Heart right ventricle (tissue), 16 donors: ENCODE measurements at regions not wholly inside any gene's neighbourhood (a gene's known extent, or its start where the extent isn't known, plus 50 kb on each side); places are given as distances from the start of the nearest gene placed in this dataset.

Experiments
- ATAC-seq, 8 donors: fragments of 200-7000 bp; cut with Tn5 transposase; one replicate each; pipeline ENCODE4 v1.9.1; 2020; ENCODE audit warnings: mild to moderate bottlenecking in 8 of 8, moderate library complexity in 8 of 8, moderate number of reproducible peaks in 1 of 8
- DNase-seq, 2 donors: peaks; one replicate each; pipeline ENCODE4 v3.0.0-alpha.2; 2020
- H3K27ac ChIP-seq, 10 donors: fragments of 200-600 bp; sonication (generic) in 2 of 10; one replicate each; pipeline versions ENCODE4 v1.5.0 to v1.8.0; 2020 to 2022; ENCODE audit warnings: mild to moderate bottlenecking in 3 of 10
- H3K27me3 ChIP-seq, 7 donors: fragments of 200-600 bp; one replicate each; pipeline ENCODE4 v1.8.0; 2021 to 2022; ENCODE audit warnings: mild to moderate bottlenecking in 2 of 7
- H3K36me3 ChIP-seq, 9 donors: fragments of 200-600 bp; sonication (generic) in 1 of 9; one replicate each; pipeline versions ENCODE4 v1.5.0 to v1.8.0; 2020 to 2022; ENCODE audit warnings: mild to moderate bottlenecking in 2 of 9
- H3K4me1 ChIP-seq, 9 donors: fragments of 200-600 bp; sonication (generic) in 1 of 9; one replicate each; pipeline versions ENCODE4 v1.5.0 to v1.8.0; 2020 to 2022; ENCODE audit warnings: mild to moderate bottlenecking in 4 of 9
- H3K4me3 ChIP-seq, 10 donors: fragments of 200-600 bp; sonication (generic) in 2 of 10; one replicate each; pipeline versions ENCODE4 v1.5.0 to v1.8.0; 2020 to 2022; ENCODE audit warnings: mild to moderate bottlenecking in 7 of 10, moderate library complexity in 2 of 10
- H3K9me3 ChIP-seq, 11 donors: fragments of 200-600 bp in 10 of 11; sonication (generic) in 2 of 11; one replicate each; pipeline versions ENCODE4 v1.5.0 to v1.8.0; 2013 to 2022; ENCODE audit warnings: mild to moderate bottlenecking in 2 of 11, control low read depth in 1 of 11, moderate library complexity in 1 of 11
- CTCF ChIP-seq, 9 donors: fragments of 200-600 bp; sonication (generic) in 2 of 9; IDR thresholded peaks; one replicate each; pipeline versions ENCODE4 v1.5.0 to v1.8.0; 2021 to 2022; ENCODE audit warnings: antibody characterized with exemption in 9 of 9, mild to moderate bottlenecking in 5 of 9, moderate library complexity in 1 of 9
- WGBS, 2 donors: extraction: QIAGEN DNeasy Blood & Tissue Kit; methylation state at CpG; one replicate each; pipeline ENCODE4 v1.1.7; 2013; ENCODE audit warnings: inconsistent platforms in 1 of 2; 5-methylcytosine and 5-hydroxymethylcytosine counted together
- intact Hi-C, 10 donors: fragments of 100-400 bp; cut with DNase I; formaldehyde crosslinking; loops; one replicate each; pipeline versions ENCODE4 v1.11.1 to v1.14.2; 2022
- donor health status: Arrhythmogenic right ventricular cardiomyopathy.
- donor health status: ischemic (EF 13 %, LVEDD 7.1; RV severe dilation, severe dysfunction).
- donor health status: healthy with polysubstance abuse.
- donor health status: DM: no; HTN: yes; CAD: no.
- donor health status: DM: no; HTN: no; CAD: no.
- donor health status: ischemic (EF 25% LVEDD 6.9; RV normal size, moderate dysfunction).
- donor health status: ischemic (EF 25% LVEDD 5.7; RV mildly dilated, moderate dysfunction).
- donor health status: healthy.
- donor health status: DM: yes; HTN: yes; CAD: no.
- donor health status: Ischemic cardiomyopathy.
- donor health status: ischemic (EF 35%, LVEDD 5.7; RV mildly dilated, moderate dysfunction).
- donor health status: nonischemic (EF 11% LVEDD 7.7; RV severe dilation, severe dysfunction).
- donor health status: DM: yes; HTN: yes; CAD: no.
- donor health status: PGD.
- donor health status: ischemic (EF 29% LVEDD 5.4; RV normal size, mild dysfunction).
- donor health status: nonischemic (EF 23%, LVEDD 6.1; RV moderate dilation, normal function).

- Histone ChIP-seq H3K9me3 (no peaks in the 10 kb centered on the region), H3K27me3 (no peaks in the 10 kb centered on the region), H3K4me1 (peaks cover 0 to 37% (median 24%) of the 10 kb centered on the region in 9 donors), H3K27ac (no peak overlapping the region), H3K36me3 (no peaks in the 10 kb centered on the region), H3K4me3 (no peak overlapping the region)
- ATAC-seq = no peak
- no peak for TF ChIP-seq CTCF (IDR thresholded peaks at IDR 0.05)
- DNase-seq = no peak
- intact Hi-C loops = loop anchor here in 1 of 10 donors (10.0 kb wide), 1 partner anchor 126 kb away; no protein-coding TSS in a partner anchor
- 81 to 85% methylated on average over 3 of the region's 3 CpGs for WGBS, 2 donors
Measured at GRCh38 chr11:112608509-112608908, 347.8 kb upstream of the PLET1 start.

GRCh38 chr11:112610494-112610893 is 349.8 kb upstream of the PLET1 start:
- no peak overlapping the region for H3K27ac ChIP-seq

GRCh38 chr11:112610996-112611750 is 350.0 kb upstream of the NCAM1 start:
- H3K27ac ChIP-seq = no peak overlapping the region

More at GRCh38 chr11:112610494-112610893, 349.8 kb upstream of the PLET1 start:
- ATAC-seq (no peak), DNase-seq (no peak)
- no peaks in the 10 kb centered on the region for H3K9me3 ChIP-seq
- no peak for TF ChIP-seq CTCF (IDR thresholded peaks at IDR 0.05)
- H3K4me1 ChIP-seq = peaks cover 0 to 40% (median 27%) of the 10 kb centered on the region in 9 donors
- no peaks in the 10 kb centered on the region for H3K27me3 ChIP-seq
- H3K36me3 ChIP-seq = no peaks in the 10 kb centered on the region
- no peak overlapping the region for H3K4me3 ChIP-seq
- intact Hi-C loops = no loop called here

DNA sequence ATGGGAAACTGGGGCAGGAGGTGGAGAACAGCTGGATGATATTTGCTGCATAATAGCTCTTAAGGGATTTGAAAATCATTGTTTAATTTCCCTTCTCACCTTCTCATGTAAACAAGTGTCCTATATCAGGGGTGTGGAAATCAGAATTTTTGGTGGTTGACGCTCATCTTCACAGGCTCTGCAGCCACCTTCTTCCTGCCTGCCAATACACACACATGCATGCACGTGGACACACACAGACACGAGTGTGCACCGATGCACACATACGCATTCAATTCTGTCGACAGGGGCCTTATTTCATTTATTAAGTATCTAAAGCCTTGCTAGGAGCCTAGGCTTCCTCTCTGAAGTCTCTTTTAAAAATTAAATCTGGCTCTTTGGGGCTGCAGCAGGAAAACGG is 349.4 kb upstream of the NCAM1 start:
- ATAC-seq (no peak), DNase-seq (no peak)
- peaks cover 0 to 45% (median 27%) of the 10 kb centered on the region in 9 donors for H3K4me1 ChIP-seq
- no peak for TF ChIP-seq CTCF (IDR thresholded peaks at IDR 0.05)
- H3K27me3 ChIP-seq = no peaks in the 10 kb centered on the region
- no peak overlapping the region for H3K4me3 ChIP-seq
- WGBS, 2 donors = 49 to 58% methylated on average over 7 of the region's 7 CpGs
- intact Hi-C loops = no loop called here
- H3K27ac ChIP-seq = no peak overlapping the region
- H3K36me3 ChIP-seq = no peaks in the 10 kb centered on the region
- H3K9me3 ChIP-seq = no peaks in the 10 kb centered on the region

More at GRCh38 chr11:112610996-112611750, 350.0 kb upstream of the NCAM1 start:
- peaks cover 0 to 42% (median 27%) of the 10 kb centered on the region in 9 donors for H3K4me1 ChIP-seq
- H3K9me3 ChIP-seq = no peaks in the 10 kb centered on the region
- ATAC-seq = peak in 2 of 8 donors; percentile 14 to 45
- TF ChIP-seq CTCF (IDR thresholded peaks at IDR 0.05) = peak in 1 of 9 donors; percentile 3
- no peaks in the 10 kb centered on the region for H3K36me3 ChIP-seq
- 40 to 45% methylated on average over 6 of the region's 6 CpGs for WGBS, 2 donors
- no peaks in the 10 kb centered on the region for H3K27me3 ChIP-seq
- intact Hi-C loops = no loop called here
- no peak overlapping the region for H3K4me3 ChIP-seq
- DNase-seq = no peak
